ENCODE measurements at regions not wholly inside any gene's neighbourhood (a gene's known extent, or its start where the extent isn't known, plus 50 kb on each side); places are given as distances from the start of the nearest gene placed in this dataset.

DNA sequence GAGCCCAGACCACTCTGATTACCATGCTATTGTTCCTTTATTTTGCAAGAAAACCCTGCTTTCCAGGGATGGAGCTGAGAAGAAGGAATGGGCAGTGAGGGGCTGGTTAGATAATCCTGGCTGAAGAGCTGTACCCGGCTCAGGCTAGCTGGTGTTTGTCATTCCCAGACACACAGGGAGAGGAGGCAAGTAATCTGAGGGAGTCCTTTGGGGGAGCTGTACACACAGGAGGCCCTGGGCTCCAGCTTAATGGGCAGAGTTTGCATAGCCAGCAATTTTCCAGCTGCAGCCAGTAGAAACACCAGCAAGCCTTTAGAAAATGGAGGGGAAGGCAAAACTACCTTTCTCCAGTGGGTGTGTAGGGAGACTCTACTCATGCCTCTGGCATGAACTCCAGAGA is 259.3 kb downstream of the SOX11 start:
- Histone ChIP-seq H3K23ac (ENCODE audit: insufficient read length) (no peak overlapping the region), H3K27ac (ENCODE audit: low read depth, low read length) (no peak overlapping the region), H3K36me3 (ENCODE audit: control insufficient read depth in 2 of 4, insufficient read depth in 4 of 4, low read length in 3 of 4) (no peaks in the 10 kb centered on the region; a peak in 2 of 8 replicates), H3K79me2 (ENCODE audit: control insufficient read depth in 1 of 2, insufficient read depth in 2 of 2, low read length in 2 of 2) (no peaks in the 10 kb centered on the region), H4K20me1 (replicated peaks in 1 of 2; ENCODE audit: control insufficient read depth in 1 of 2, insufficient read depth in 2 of 2, low read length in 2 of 2) (no peaks in the 10 kb centered on the region), H2BK120ac (replicated peaks; ENCODE audit: low read depth, low read length) (no peak overlapping the region), H3K9ac (replicated peaks in 1 of 4; ENCODE audit: extremely low read depth in 1 of 4, low read depth in 3 of 4, low read length in 3 of 4) (no peak overlapping the region), H2BK20ac (ENCODE audit: low read length) (no peak overlapping the region), H3K9me3 (ENCODE audit: insufficient read depth in 2 of 2, low read depth in 1 of 2, low read length in 1 of 2) (no peaks in the 10 kb centered on the region), H3K4me1 (replicated peaks in 1 of 4; ENCODE audit: control insufficient read depth in 3 of 4, insufficient read depth in 4 of 4, low read length in 3 of 4) (peaks cover 0 to 5% (median 2%) of the 10 kb centered on the region in 4 experiments; a peak in 3 of 7 replicates), H3K4me3 (ENCODE audit: extremely low read depth in 1 of 4, insufficient read depth in 2 of 4, low read depth in 3 of 4, low read length in 4 of 4) (no peak overlapping the region), H3K23me2 (ENCODE audit: low read depth, low read length) (no peaks in the 10 kb centered on the region; the same call in 1 of the 2 replicates), H3K14ac (ENCODE audit: insufficient read length) (no peak overlapping the region), H3K56ac (replicated peaks; ENCODE audit: insufficient read length, low read depth, low read length) (no peak overlapping the region), H4K8ac (ENCODE audit: extremely low read depth, insufficient read depth, low read length) (no peak overlapping the region), H2BK15ac (ENCODE audit: low read length) (no peak overlapping the region), H2BK12ac (ENCODE audit: low read depth, low read length) (no peak overlapping the region), H3K4me2 (ENCODE audit: insufficient read depth in 1 of 2, low read depth in 2 of 2, low read length in 2 of 2) (no peak overlapping the region), H3K79me1 (ENCODE audit: low read depth, low read length) (no peaks in the 10 kb centered on the region), H2BK5ac (ENCODE audit: low read depth, low read length) (no peak overlapping the region), H4K5ac (ENCODE audit: insufficient read length, low read depth, low read length) (no peak overlapping the region), H4K91ac (replicated peaks; ENCODE audit: insufficient read length, low read length) (no peak overlapping the region), H2AK5ac (ENCODE audit: low read depth, low read length) (no peak overlapping the region), H3K4ac (replicated peaks; ENCODE audit: insufficient read length, low read depth, low read length) (no peak overlapping the region), H2AFZ (ENCODE audit: low read length) (no peak overlapping the region; the same call in 1 of the 2 replicates), H3K18ac (ENCODE audit: extremely low read depth, low read length) (no peak overlapping the region), H3K27me3 (replicated peaks in 1 of 4; ENCODE audit: control insufficient read depth in 3 of 4, extremely low read depth in 1 of 4, insufficient read depth in 3 of 4, low read length in 3 of 4) (no peaks in the 10 kb centered on the region)
- TF ChIP-seq CTBP2 (IDR thresholded peaks at IDR 0.05; ENCODE audit: borderline replicate concordance, insufficient read depth, insufficient read length, low read length) (no peak), CHD2 (IDR thresholded peaks at IDR 0.05; ENCODE audit: low read length) (no peak)
- CTCF ChIA-PET (ENCODE audit: partially characterized antibody), result interaction anchor here (1.1 to 1.7 kb wide), 2 partner anchors 9 to 36 kb away, joined by 4 to 6 read pairs; no protein-coding TSS in a partner anchor
- POLR2A ChIA-PET (ENCODE audit: partially characterized antibody), result no interaction called here
- DNase-seq (ENCODE audit: low read depth in 1 of 2, low spot score in 2 of 2) (no peak), FAIRE-seq (no peak)
- WGBS, 2 experiments (ENCODE audit: extremely low coverage in 1 of 2, insufficient coverage in 1 of 2, insufficient read length in 1 of 2, insufficient replicate concordance in 2 of 2, low coverage in 1 of 2, low lambda C conversion rate in 2 of 2, missing lambda C conversion rate in 1 of 2), result 82% methylated on average over 1 of the region's 1 CpG; no CpG with 5 or more reads in 1 of the 2 experiments

Measured in H1 (cell line).